HG02798 (cell line): ENCODE measurements at regions not wholly inside any gene's neighbourhood (a gene's known extent, or its start where the extent isn't known, plus 50 kb on each side); places are given as distances from the start of the nearest gene placed in this dataset.
"Not testable (repeated sequence)": the region's sequence is repeated elsewhere in the genome, so short reads cannot be mapped to it uniquely, and the experiment has no call there.

Source experiments
- ATAC-seq: cut with Tn5 transposase; IDR thresholded peaks from one replicate; pipeline ENCODE4 v1.9.1; 2021; ENCODE audit warnings: mild to moderate bottlenecking; ENCODE audit not compliant: unreplicated experiment, poor library complexity

DNA sequence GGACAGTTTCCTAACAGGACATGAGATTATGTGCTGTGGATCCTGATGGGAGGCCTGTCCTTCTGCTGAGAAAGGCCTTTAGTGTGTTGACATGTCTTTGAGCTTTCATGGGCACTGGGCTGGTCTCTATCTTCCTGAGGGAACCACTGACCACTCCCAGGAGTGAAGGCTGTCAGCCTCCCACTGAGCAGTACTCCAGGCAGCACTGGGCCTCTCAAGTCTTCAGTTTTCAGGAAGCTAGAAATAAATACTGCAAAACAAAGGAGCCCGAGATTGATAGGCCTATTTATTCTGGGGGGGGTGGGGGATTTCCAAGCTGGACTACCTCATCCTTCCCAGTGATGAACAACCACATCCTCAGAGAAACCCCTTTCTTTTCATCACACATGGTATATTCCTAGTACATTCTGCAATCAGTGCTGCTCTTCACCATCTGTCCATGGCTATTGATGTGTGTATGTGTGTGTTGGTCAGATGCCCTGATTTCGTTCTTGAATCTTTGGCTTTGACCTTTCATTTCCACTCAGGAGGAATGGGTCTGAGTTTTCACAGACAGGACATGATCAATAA lies 180.9 kb upstream of the SPTLC3 start:
- no peak for ATAC-seq

DNA sequence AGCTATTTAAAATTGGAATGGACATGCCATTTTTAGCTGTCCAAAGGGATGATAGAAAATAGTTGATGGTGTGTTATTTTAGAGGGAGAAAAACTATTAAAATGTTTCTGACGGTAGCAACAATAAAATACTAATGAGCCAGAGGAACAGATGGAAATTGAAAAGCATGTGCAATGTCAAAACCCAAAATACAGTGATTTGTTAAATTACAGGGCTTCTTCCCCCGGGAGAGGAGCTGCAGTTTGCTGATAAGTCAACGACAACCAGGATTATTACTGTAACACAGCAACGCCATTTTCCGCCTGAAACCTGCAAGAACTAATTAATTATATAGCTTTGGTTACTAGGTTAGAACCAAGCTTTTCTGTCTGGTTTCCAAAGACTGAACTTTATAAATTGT lies 179.6 kb upstream of the SPTLC3 start:
- ATAC-seq = no peak

DNA sequence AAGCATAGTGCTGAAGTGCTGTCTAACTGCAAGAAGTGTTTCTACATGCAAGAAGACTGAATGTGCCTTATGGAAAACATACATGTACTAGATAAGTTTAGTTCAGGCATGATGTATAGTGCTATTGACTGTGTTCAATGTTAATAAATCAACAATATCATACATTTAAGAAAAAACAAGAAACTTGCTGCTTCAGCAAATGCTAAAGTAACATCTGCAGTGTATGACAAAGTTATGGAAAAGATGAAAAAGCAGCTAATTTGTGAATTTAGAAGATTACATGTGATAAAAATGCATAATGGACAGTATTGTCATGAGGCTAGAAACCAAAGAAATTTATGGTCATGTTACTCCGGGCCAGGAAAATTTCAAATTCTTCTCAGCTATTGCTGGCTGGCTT lies 174.9 kb upstream of the SPTLC3 start:
- ATAC-seq = no peak

DNA sequence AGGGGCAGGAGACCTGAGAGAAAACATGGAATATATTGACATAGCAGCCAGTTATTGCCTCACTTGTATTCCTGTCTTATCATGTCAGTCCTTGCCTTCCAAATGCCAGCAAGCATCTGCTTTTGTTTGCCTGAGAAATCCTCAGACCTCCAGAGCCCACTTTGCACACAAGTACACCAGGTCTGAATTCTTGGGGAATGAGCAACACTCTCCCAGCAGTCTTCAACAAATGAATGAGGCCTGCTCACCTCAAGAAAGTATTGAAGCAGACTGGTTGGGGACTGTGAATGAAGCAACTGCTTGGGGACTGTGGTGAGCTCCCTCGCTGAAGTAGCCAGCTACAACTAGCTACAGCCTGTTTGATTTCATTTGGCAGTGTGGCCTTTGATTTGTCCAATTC lies 172.8 kb upstream of the SPTLC3 start:
- no peak for ATAC-seq

DNA sequence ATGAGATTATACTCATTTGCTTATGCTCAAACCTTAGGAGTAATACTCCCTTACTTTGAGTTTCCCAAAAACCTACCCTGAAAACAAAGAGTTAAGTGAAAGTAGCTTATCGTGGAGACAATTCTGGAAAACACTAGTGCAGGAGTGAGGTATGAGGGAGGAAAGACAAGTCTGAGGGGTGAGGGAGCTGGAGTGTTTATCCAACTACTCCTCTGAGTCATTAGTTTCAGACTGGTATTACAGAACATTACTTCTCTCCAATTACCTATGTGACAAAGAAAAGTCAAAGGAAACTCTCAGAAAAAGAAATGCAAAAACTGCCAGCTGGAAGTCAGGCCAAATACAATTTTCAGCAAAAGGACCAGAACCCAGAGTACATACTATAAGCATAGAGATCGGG lies 171.1 kb upstream of the SPTLC3 start:
- no peak for ATAC-seq

DNA sequence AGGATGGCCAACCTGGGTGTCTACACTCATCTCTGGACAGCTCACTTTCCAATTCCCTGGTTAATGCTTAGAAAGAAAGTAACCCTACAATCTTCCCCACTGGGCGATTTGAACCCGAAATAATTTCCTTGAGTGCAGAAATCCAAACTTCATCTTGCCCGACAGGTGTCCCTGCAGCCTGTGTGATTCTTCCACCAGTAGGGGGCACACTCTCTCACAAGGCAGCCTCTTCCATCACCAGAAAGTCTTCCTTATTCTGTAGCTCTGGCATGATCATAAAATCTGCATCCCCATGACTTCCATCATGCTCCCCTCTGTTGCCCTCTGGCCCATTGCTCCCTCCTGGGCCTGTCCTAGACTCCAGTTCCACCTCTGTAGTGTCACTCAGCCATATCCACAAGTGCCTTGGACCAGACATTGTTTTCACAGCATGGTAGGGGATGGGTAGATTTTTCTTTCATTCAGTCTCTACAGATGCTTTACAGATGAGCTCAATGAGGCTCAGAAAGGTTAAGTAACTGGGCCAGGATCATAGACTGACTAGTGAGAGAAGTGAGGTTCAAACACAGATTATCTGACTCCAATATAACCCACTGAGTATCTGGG lies 170.4 kb upstream of the SPTLC3 start:
- no peak for ATAC-seq

DNA sequence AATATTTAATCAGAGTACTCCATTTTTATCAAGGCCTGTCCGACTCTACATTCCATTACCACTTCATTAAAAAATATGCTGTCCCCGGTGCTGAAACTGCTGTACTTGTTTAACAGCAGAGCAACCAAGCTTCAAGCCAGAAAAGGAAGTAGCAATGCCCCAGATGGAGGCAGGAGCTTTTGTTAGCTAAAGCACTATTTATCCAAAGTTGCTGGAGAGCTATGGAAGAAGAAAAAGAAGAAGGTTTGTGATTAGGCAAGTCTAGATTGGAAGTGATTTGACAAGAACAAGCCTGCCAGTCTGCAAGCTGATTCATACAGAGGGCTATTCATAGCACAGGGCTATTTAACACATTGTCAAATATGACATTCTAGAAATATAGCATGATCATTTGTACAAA lies 160.9 kb upstream of the SPTLC3 start:
- ATAC-seq = no peak

DNA sequence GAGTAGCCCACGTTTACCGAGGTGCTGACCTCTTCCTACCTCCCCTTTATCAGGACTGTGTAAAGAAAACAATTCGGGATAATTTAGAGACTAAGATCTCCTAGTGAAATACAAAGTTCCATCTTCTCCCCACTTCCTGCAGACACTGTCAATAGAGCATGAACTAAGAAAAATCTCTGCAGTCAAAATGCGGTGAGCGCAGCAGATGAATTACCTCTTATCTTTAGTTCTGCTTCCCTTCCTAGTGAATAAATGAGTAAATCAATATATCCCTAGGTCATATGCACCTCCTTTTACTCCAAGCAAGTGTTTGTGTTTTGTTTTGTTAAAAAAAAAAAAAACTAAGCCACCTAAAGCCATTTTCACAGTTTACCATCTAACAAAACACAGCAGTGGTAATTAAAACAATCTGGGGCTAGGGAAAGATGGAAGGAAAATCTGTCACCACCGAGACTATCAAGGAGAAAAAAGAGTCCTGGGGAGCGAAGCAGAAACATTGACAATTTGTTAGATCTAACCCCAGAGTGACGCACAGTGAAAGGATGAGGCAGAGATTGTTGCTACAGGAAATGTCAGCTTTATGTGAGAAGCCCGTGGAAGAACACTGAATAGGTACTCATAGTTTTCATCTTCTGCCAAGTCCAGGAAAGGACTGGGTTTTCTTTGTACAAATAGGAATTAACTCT lies 159.4 kb upstream of the SPTLC3 start:
- no peak for ATAC-seq

DNA sequence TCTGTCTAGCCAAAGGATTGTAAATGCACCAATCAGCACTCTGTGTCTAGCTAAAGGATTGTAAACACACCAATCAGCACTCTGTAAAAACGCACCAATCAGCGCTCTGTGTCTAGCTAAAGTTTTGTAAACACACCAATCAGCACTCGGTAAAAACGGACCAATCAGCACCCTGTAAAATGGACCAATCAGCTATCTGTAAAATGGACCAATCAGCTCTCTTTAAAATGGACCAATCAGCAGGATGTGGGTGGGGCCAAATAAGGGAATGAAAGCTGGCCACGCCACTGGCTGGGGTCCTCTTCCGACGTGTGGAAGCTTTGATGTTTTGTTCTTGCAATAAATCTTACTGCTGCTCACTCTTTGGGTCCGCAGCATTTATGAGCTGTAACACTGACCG lies 151.1 kb upstream of the SPTLC3 start:
- not testable (repeated sequence) for ATAC-seq

DNA sequence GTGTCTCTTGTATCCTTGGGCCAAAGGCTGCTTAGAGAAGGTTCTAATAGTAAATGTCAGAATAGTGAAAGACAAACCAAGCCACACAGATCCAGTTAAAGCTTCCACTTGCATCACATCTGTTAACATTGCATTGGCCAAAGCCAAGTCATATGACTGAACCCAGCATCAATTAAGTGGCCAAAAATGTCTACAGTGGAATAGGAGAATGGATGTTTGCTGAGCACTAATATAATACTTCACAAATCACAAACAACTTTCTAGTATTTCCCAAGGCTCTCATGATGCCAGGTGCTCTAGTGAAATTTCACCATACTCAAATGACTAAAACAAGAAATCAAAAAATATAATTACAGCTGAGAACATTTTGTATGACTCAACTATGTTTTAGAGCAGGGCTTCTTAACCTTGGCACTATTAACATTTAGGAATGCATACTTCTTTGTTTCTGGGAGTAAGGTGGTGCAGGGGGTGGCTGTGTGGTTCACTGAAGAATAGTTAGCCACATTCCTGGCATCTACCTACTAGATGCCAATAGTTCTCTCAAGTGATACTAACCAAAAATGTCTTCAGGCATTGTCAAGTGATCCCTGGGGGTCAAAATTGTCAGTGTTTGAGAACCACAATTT lies 148.0 kb upstream of the SPTLC3 start:
- ATAC-seq = no peak

DNA sequence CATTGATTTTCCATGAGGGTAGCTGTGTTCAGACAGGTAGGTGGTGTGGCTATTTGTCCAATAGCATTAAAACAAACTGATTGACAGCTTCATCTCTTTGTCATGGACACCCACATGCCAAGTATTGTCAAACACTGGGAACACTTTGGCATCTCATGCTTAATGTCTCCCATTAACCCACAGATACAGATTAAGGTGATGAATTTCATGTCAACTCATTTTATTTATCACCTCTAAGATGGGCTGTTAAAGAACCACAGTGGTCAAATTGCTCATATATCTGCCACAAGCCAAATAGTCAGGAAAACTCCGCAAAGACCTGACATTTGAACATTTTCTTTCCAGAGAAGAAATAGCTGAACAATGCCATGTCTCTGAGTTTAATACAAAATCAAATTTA lies 139.1 kb upstream of the SPTLC3 start:
- ATAC-seq = no peak

DNA sequence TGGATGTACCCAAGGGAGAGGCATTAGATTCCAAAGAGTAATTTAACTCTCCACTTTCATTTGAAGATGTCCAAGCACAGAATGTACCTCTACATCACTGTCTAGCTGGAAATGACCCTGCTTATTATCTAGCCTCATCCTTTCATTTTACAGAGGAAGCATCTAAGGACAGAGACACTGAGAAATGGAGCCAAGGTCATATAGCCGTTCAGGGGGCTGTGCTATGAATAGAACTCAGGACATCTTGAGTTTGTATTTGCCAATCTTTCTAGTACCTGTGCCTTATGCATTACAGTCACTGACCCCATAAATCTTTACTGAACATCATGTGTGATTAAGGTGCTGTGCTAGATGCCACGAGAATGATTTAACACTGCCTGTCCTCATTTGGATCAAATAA lies 138.2 kb upstream of the SPTLC3 start:
- no peak for ATAC-seq

DNA sequence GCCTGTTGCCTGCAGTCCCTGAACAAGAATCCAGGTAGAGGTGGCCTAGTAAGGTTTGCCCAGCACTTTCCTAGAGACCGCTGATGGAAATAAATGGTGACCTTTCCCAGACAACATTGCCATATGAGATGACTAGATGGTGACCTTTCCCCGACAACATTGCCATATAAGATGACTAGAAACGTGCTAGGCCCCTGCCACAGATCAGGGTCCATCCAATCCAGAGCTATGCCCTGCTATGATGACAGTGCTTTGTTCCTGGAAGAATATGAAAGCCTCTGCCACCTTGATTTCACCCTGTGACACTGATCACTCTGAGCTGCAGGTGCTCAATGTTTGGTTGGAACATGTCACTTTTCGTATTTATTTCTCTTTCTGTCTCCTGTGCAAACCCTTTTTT lies 133.8 kb upstream of the SPTLC3 start:
- ATAC-seq = no peak

DNA sequence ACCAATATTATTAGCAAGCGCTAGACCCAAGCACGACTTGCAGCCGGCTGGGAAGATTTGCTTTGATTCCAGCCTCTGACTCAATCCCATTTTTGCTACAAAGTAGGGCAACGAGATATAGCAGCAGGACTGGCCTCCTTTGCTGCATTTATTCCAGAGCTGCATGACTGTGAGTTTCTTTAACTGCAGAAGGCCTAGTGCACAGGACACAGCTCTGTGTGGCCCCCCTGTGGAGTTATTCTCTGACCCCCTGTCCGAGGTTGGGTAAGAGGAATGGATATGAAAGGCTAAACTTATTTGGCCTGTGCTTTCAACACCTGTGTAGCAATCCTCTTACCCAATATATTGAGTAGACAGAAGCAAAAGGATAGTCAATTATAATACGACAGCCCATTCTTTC lies 133.3 kb upstream of the SPTLC3 start:
- no peak for ATAC-seq

DNA sequence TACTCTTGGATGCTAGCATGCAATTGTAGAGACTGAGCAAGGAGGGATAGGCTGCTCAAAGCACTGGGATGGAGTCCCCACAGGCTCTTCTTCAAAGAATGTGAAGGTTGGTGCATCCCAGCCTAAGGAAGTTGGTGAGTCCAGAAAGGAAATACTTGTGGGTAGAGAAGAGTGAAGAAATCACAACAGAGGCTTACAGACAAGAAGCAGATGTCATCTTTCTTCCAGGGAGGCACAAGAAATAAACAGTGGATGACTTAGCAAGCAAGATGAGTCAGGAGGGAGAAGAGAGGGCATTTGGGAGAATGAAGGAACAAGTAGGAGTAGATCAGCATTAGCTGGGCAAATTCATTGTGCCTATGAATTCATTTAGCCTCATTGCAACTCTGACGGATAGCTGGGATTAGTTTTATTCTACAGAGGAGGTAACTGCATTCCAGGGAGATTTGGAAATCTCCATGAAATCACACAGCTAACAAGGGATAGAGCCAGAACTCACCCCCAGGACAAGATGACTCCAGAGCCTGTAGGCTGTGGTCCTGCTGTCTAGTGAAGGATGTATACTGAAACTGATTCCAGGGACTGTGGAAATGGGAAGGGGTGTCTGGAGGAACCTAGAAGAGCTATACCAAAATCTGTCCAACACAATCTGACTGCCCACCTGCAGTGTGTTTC lies 125.8 kb upstream of the SPTLC3 start:
- no peak for ATAC-seq

DNA sequence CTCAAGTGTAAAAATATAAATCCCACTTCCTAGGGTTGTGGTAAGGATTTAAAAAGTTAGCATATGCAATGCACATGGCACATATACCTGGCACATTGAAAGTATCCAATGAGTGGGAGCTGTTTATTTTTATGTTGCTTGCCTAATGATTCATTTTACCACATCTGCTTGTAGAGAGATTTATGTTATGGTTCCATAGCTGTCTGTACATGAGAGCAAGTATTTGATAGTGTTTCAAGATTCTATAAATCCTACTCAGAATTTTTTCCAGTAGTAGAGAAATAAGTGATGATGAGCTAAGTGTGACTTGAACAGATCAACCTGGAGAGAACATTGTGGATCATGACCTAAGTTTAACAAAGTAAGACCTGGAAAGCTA lies 125.3 kb upstream of the SPTLC3 start:
- no peak for ATAC-seq

DNA sequence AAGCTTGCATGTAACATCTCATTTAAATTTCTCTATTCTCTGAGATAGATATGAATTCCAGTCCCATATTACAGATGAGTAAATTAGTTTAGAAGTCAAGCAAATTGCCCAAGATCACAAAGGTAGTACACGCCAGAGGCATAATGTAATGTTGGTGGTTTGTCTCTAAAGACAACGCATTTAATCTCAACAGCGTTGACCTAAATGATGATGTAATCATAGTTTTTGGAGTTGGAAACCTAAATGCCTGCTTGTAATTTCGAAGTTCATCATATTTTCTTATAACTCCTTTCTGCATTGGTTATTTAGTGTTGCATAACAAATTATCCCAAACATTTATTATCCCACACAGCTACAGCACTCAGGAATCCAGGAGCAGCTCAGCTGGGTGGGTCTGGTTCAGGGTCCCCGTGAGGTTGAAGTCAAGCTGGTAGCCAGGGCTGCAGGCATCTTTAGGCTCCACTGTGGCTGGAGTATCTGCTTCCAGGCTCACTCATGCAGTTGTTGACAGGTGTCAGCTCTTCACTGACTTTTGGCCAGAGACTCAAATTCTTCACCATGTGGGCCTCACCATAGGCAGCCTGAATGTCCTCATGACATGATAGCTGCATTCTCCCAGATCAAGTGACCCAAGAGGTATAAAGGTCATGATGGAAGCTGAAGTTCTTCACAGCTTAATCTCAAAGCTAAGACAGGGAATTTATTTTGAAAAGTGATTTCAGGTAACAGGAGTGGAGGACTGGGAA lies 122.0 kb upstream of the SPTLC3 start:
- ATAC-seq = no peak

DNA sequence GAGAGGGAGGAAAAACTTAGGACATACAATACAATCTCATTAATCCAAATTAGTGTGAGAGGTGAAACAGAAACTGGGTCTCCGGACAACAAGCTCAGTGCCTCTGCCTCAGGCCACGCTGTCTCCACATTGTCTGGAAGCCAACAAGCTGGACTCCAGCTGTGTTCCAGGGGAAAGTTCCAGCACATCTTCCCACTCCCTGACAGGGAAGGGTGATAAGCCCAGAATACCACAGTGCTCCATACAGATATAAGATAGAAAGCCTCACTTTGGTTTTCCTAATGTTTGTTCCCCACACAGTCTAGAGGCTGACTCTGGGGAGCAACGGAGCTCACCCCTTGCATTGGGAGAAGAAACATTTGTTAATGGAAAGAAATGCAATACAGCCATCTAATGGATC lies 117.1 kb upstream of the SPTLC3 start:
- ATAC-seq = no peak

DNA sequence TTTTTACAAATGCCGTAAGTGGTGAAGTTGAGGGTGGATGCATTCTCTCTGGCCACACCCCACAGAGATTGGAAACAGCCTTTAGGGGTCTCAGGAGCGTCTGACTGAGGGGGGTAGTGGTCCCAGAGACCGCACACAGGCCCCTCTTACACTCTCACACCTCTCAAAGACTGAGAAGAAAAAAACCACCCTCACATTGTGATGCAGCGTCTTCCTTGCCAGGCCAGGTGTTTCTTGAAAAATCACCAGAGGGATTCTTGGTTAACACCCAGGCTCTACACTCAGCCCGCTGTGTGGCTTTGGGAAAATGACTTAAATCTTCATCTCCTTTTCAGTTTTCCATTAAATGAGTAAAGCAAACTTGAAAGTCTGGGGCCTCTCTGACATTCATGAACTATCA lies 115.8 kb upstream of the SPTLC3 start:
- no peak for ATAC-seq

DNA sequence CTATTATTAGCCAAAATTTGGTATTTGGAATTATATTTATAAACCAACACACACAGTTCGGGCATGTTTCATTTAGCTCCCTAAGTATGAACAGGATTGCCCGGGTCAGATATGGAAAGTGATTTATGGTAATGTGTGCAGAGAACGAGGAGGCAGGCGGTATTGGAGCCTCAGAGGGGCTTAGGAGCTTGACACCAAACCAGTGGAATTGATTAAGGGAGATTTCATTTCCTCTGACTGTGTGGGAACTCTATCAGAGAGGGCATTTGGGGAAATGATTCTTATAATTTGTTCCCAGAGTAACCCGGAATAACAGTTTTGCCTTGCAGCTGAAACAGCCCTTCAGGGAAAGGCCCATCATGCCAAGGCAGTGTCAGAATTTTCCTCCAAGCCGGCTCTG lies 115.1 kb upstream of the SPTLC3 start:
- no peak for ATAC-seq

DNA sequence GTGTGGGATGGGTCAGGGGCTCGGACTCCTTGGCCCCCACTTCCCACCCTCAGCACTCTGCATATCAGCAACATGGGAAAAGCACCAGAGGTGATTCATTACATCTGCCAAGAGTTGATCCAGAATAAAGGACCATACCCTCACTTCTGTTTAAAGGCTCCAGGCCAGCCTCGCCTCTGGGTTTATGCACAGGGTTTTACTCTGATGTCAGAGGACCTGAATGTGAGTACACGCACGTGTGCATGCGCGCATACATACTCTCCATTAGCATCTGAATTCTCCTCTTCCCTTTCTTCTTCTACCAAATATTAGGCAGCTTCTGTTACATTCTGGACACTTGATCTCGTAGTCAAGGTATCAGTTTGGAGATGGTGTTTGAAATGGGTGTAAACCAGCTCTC lies 114.7 kb upstream of the SPTLC3 start:
- no peak for ATAC-seq
